GM23248 (cell line): ENCODE measurements at regions not wholly inside any gene's neighbourhood (a gene's known extent, or its start where the extent isn't known, plus 50 kb on each side); places are given as distances from the start of the nearest gene placed in this dataset.

Experiments used
- EZH2 ChIP-seq: fragments of 200-600 bp; sonication (generic); IDR thresholded peaks from 2 replicates; pipeline ENCODE4 v1.6.1; 2018; ENCODE audit warnings: antibody characterized with exemption, mild to moderate bottlenecking; ENCODE audit not compliant: insufficient read depth, poor library complexity, severe bottlenecking
- EZH2phosphoT487 ChIP-seq: fragments of 200-600 bp; sonication (generic); IDR thresholded peaks from 2 replicates; pipeline ENCODE4 v1.6.1; 2018; ENCODE audit warnings: antibody characterized with exemption, moderate library complexity, mild to moderate bottlenecking, low read depth; ENCODE audit not compliant: insufficient read depth

DNA sequence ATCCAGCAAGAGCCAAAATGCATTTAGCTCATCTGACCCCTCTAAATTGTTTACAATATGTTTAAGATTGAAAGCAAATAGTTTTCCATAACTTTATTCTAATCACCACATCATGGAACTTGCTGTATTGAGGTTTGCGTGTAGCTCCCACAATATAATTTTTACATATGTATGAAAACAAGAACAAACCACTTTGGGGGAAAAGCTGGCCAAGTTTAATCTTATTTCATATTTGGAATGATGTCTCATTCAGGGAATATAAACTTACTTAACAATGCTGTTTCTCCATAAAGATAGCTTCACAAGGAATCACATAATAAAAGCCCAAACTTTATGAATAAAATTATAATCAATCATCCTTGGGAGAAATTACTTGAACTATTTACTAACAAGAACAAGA lies 194.6 kb upstream of the PCSK5 start:
- TF ChIP-seq EZH2phosphoT487 (no peak), EZH2 (no peak)
